ENCODE measurements at regions not wholly inside any gene's neighbourhood (a gene's known extent, or its start where the extent isn't known, plus 50 kb on each side); places are given as distances from the start of the nearest gene placed in this dataset.

DNA sequence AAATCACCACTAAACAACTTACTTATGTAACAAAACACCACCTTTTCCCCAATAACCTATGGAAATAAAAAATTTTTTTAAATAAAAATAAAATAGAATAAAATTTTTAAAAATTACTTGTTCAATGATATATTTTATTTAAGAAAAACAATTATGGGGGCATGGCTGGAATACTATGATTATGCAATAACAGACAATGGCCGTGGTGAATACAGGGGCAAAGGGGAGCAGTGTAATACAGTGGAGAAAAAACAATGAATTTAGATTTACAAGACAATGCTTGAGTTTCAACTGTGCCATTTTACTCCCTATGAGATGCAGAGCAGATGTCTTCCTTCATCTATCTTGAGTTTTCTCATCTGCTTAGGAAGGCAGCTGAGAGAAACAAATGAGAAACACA, 72.9 kb downstream of the BLTP3B start:
- TF ChIP-seq, protein P1, sequence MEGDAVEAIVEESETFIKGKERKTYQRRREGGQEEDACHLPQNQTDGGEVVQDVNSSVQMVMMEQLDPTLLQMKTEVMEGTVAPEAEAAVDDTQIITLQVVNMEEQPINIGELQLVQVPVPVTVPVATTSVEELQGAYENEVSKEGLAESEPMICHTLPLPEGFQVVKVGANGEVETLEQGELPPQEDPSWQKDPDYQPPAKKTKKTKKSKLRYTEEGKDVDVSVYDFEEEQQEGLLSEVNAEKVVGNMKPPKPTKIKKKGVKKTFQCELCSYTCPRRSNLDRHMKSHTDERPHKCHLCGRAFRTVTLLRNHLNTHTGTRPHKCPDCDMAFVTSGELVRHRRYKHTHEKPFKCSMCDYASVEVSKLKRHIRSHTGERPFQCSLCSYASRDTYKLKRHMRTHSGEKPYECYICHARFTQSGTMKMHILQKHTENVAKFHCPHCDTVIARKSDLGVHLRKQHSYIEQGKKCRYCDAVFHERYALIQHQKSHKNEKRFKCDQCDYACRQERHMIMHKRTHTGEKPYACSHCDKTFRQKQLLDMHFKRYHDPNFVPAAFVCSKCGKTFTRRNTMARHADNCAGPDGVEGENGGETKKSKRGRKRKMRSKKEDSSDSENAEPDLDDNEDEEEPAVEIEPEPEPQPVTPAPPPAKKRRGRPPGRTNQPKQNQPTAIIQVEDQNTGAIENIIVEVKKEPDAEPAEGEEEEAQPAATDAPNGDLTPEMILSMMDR (IDR thresholded peaks at IDR 0.05; ENCODE audit: low read length): no peak
- no peak for TF ChIP-seq EZH2 (IDR thresholded peaks at IDR 0.05; ENCODE audit: borderline replicate concordance, low read length)

All from OCI-LY1 (cell line).